GM23338 (cell line): ENCODE measurements at regions not wholly inside any gene's neighbourhood (a gene's known extent, or its start where the extent isn't known, plus 50 kb on each side); places are given as distances from the start of the nearest gene placed in this dataset.
A peak's percentile ranks its signal among the peaks of the same experiment; 100 is the strongest.

Source experiments
- ATAC-seq: fragments of 200-7000 bp; cut with Tn5 transposase; 3 replicates; pipeline ENCODE4 v1.9.1; 2020
- DNase-seq: peaks from one replicate; pipeline ENCODE4 v3.0.0-alpha.2; 2015; ENCODE audit warnings: low spot score
- H2AFZ ChIP-seq: fragments of 200-600 bp; sonication (generic); 2 replicates; pipeline ENCODE4 v1.8.0; 2016; ENCODE audit warnings: antibody characterized with exemption, mild to moderate bottlenecking, moderate library complexity
- H3F3A ChIP-seq: fragments of 200-600 bp; sonication (generic); replicated peaks from 2 replicates; pipeline ENCODE4 v1.8.0; 2017; ENCODE audit warnings: antibody characterized with exemption, mixed run types, low read depth
- H3K27ac ChIP-seq: fragments of 200-600 bp; sonication (generic); 2 replicates; pipeline ENCODE4 v1.6.1; 2016; ENCODE audit warnings: low read depth
- H3K27me3 ChIP-seq: fragments of 200-600 bp; sonication (generic); 2 replicates; pipeline ENCODE4 v1.8.0; 2016; ENCODE audit warnings: mild to moderate bottlenecking, mixed run types, moderate library complexity; ENCODE audit not compliant: insufficient read depth
- H3K36me3 ChIP-seq: fragments of 200-600 bp; sonication (generic); 2 replicates; pipeline ENCODE4 v1.8.0; 2016; ENCODE audit warnings: mild to moderate bottlenecking; ENCODE audit not compliant: insufficient read depth
- H3K4me1 ChIP-seq: fragments of 200-600 bp; sonication (generic); 2 replicates; pipeline ENCODE4 v1.8.0; 2016; ENCODE audit warnings: mild to moderate bottlenecking, moderate library complexity; ENCODE audit not compliant: insufficient read depth
- H3K4me2 ChIP-seq: fragments of 200-600 bp; sonication (generic); 2 replicates; pipeline ENCODE4 v1.7.1; 2017; ENCODE audit warnings: mixed run types
- H3K4me3 ChIP-seq: fragments of 200-600 bp; sonication (generic); 2 replicates; pipeline ENCODE4 v1.6.1; 2016; ENCODE audit warnings: mixed run types
- H3K79me2 ChIP-seq: fragments of 200-600 bp; sonication (generic); replicated peaks from 2 replicates; pipeline ENCODE4 v1.8.0; 2017; ENCODE audit warnings: mild to moderate bottlenecking; ENCODE audit not compliant: insufficient read depth
- H3K9me2 ChIP-seq: fragments of 200-600 bp; sonication (generic); 2 replicates; pipeline ENCODE4 v1.8.0; 2017; ENCODE audit not compliant: insufficient read depth
- H4K20me1 ChIP-seq: fragments of 200-600 bp; sonication (generic); replicated peaks from 2 replicates; pipeline ENCODE4 v1.8.0; 2017; ENCODE audit warnings: mild to moderate bottlenecking; ENCODE audit not compliant: insufficient read depth
- H3K27ac Mint-ChIP-seq: 2 replicates; pipeline ENCODE4 v1.8.0; 2020; ENCODE audit warnings: inconsistent platforms, mild to moderate bottlenecking, moderate library complexity, mixed read lengths
- H3K27me3 Mint-ChIP-seq: 3 replicates; pipeline ENCODE4 v1.8.0; 2022; ENCODE audit warnings: low read depth, mild to moderate bottlenecking, moderate library complexity, mixed read lengths, inconsistent platforms; ENCODE audit not compliant: insufficient read depth, poor library complexity
- H3K36me3 Mint-ChIP-seq: 3 replicates; pipeline ENCODE4 v1.8.0; 2021; ENCODE audit warnings: low read depth, mild to moderate bottlenecking, inconsistent platforms, moderate library complexity, mixed read lengths
- H3K4me1 Mint-ChIP-seq: 3 replicates; pipeline ENCODE4 v1.8.0; 2020; ENCODE audit warnings: mild to moderate bottlenecking, inconsistent platforms, mixed read lengths
- H3K4me3 Mint-ChIP-seq: 3 replicates; pipeline ENCODE4 v1.8.0; 2021; ENCODE audit warnings: moderate library complexity, mild to moderate bottlenecking, inconsistent platforms, mixed read lengths
- H3K9me3 Mint-ChIP-seq: 3 replicates; pipeline ENCODE4 v1.8.0; 2020; ENCODE audit warnings: moderate library complexity, mild to moderate bottlenecking, inconsistent platforms, mixed read lengths
- EZH2phosphoT487 ChIP-seq: fragments of 200-600 bp; sonication (generic); IDR thresholded peaks from one replicate; pipeline ENCODE4 v1.8.1; 2018; ENCODE audit warnings: antibody characterized with exemption; ENCODE audit not compliant: unreplicated experiment
- JUNB ChIP-seq: IDR thresholded peaks from one replicate; pipeline ENCODE4 v1.6.1; 2016; ENCODE audit warnings: antibody characterized with exemption; ENCODE audit not compliant: unreplicated experiment
- ZNF331 ChIP-seq: fragments of 250-450 bp; sonication (Bioruptor Pico); IDR thresholded peaks from 2 replicates; pipeline ENCODE4 v1.5.0; 2020; ENCODE audit warnings: low read depth, mild to moderate bottlenecking, moderate library complexity
- TF ChIP-seq, protein P1 (sequence below): fragments of 250-450 bp; sonication (Bioruptor Pico); IDR thresholded peaks from 2 replicates; pipeline ENCODE4 v1.5.0; 2020; ENCODE audit warnings: mild to moderate bottlenecking, moderate library complexity
- TF ChIP-seq, protein P2 (sequence below), 2 experiments: fragments of 200-600 bp in 1 of 2; sonication (generic) in 1 of 2; conservative IDR thresholded peaks; 2 replicates each; pipeline versions ENCODE4 v1.5.1 to v1.6.1; 2016 to 2017; ENCODE audit warnings: antibody characterized with exemption in 2 of 2, low read depth in 2 of 2, mild to moderate bottlenecking in 2 of 2, moderate library complexity in 1 of 2

DNA sequence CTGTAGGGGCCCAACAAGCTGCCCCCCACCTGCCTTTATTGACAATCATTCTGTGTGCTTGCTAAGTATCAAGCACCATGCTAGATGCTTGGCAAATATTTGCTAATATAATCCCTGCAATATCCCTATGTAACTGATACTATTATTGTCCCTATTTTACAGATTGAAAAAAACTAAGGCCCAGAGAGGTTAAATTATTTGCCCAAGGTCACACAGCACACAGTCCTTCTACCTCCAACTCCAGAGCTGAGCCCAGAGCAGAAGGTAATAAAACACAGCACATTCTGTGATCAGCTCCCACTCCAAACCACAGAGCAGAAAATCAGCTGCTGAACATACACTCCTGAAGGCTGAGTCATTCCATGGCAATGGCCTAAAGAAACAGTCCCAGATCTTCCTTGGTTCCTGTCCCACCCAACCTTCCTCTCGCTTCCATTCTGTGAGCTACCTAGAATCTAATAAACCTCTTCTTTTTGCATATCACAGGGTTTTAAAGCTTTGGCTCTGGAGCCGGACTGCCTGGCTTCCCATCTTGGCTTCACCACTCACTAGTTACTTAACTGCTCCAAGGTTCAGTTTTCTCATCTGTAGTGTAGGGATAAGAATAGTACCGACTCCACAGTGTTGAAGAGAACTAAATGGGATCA lies 66.7 kb upstream of the ADRA1B start (continued):
- TF ChIP-seq, protein P1, sequence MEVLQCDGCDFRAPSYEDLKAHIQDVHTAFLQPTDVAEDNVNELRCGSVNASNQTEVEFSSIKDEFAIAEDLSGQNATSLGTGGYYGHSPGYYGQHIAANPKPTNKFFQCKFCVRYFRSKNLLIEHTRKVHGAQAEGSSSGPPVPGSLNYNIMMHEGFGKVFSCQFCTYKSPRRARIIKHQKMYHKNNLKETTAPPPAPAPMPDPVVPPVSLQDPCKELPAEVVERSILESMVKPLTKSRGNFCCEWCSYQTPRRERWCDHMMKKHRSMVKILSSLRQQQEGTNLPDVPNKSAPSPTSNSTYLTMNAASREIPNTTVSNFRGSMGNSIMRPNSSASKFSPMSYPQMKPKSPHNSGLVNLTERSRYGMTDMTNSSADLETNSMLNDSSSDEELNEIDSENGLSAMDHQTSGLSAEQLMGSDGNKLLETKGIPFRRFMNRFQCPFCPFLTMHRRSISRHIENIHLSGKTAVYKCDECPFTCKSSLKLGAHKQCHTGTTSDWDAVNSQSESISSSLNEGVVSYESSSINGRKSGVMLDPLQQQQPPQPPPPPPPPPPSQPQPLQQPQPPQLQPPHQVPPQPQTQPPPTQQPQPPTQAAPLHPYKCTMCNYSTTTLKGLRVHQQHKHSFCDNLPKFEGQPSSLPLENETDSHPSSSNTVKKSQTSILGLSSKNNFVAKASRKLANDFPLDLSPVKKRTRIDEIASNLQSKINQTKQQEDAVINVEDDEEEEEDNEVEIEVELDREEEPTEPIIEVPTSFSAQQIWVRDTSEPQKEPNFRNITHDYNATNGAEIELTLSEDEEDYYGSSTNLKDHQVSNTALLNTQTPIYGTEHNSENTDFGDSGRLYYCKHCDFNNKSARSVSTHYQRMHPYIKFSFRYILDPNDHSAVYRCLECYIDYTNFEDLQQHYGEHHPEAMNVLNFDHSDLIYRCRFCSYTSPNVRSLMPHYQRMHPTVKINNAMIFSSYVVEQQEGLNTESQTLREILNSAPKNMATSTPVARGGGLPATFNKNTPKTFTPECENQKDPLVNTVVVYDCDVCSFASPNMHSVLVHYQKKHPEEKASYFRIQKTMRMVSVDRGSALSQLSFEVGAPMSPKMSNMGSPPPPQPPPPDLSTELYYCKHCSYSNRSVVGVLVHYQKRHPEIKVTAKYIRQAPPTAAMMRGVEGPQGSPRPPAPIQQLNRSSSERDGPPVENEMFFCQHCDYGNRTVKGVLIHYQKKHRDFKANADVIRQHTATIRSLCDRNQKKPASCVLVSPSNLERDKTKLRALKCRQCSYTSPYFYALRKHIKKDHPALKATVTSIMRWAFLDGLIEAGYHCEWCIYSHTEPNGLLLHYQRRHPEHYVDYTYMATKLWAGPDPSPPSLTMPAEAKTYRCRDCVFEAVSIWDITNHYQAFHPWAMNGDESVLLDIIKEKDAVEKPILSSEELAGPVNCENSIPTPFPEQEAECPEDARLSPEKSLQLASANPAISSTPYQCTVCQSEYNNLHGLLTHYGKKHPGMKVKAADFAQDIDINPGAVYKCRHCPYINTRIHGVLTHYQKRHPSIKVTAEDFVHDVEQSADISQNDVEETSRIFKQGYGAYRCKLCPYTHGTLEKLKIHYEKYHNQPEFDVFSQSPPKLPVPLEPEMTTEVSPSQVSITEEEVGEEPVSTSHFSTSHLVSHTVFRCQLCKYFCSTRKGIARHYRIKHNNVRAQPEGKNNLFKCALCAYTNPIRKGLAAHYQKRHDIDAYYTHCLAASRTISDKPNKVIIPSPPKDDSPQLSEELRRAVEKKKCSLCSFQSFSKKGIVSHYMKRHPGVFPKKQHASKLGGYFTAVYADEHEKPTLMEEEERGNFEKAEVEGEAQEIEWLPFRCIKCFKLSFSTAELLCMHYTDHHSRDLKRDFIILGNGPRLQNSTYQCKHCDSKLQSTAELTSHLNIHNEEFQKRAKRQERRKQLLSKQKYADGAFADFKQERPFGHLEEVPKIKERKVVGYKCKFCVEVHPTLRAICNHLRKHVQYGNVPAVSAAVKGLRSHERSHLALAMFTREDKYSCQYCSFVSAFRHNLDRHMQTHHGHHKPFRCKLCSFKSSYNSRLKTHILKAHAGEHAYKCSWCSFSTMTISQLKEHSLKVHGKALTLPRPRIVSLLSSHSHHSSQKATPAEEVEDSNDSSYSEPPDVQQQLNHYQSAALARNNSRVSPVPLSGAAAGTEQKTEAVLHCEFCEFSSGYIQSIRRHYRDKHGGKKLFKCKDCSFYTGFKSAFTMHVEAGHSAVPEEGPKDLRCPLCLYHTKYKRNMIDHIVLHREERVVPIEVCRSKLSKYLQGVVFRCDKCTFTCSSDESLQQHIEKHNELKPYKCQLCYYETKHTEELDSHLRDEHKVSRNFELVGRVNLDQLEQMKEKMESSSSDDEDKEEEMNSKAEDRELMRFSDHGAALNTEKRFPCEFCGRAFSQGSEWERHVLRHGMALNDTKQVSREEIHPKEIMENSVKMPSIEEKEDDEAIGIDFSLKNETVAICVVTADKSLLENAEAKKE = no peak
- no peak for TF ChIP-seq EZH2phosphoT487
- TF ChIP-seq, protein P2, sequence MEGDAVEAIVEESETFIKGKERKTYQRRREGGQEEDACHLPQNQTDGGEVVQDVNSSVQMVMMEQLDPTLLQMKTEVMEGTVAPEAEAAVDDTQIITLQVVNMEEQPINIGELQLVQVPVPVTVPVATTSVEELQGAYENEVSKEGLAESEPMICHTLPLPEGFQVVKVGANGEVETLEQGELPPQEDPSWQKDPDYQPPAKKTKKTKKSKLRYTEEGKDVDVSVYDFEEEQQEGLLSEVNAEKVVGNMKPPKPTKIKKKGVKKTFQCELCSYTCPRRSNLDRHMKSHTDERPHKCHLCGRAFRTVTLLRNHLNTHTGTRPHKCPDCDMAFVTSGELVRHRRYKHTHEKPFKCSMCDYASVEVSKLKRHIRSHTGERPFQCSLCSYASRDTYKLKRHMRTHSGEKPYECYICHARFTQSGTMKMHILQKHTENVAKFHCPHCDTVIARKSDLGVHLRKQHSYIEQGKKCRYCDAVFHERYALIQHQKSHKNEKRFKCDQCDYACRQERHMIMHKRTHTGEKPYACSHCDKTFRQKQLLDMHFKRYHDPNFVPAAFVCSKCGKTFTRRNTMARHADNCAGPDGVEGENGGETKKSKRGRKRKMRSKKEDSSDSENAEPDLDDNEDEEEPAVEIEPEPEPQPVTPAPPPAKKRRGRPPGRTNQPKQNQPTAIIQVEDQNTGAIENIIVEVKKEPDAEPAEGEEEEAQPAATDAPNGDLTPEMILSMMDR (conservative IDR thresholded peaks at IDR 0.05; ENCODE audit: low read depth in 2 of 2) = no peak

DNA sequence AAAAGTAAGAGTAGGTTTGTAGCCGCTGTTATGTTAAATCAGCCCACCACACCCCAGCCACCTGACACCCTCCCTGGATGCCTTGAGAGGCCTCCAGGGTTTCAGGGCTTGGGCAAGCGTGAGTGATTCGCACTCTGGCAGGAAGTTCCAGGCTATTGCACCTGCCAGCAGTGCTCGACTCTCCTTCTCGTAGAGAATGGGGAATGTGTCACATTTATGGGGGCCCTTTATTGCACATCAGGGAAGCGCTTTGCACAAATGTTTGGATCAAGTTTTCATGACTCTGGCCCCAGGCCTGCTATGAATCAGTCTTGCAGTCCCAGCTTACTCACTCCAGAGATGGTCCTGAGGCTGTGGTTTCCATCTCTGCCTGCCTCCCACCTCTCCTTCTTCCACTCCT lies 66.1 kb upstream of the ADRA1B start:
- Histone ChIP-seq H3K79me2 (no peaks in the 10 kb centered on the region), H2AFZ (no peak overlapping the region), H3F3A (no peaks in the 10 kb centered on the region), H3K4me3 (no peak overlapping the region), H3K36me3 (no peaks in the 10 kb centered on the region), H3K4me2 (no peak overlapping the region), H3K4me1 (no peaks in the 10 kb centered on the region), H3K27ac (no peak overlapping the region), H4K20me1 (no peaks in the 10 kb centered on the region), H3K9me2 (no peaks in the 10 kb centered on the region), H3K27me3 (no peaks in the 10 kb centered on the region)
- H3K9me3 Mint-ChIP-seq = peaks cover 6% of the 10 kb centered on the region; the same call in 1 of the 3 replicates
- H3K4me3 Mint-ChIP-seq = no peak overlapping the region
- 0 out of 3 replicates have a peak, but pooled peaks cover 4% of the 10 kb centered on the region for H3K4me1 Mint-ChIP-seq
- peak; percentile 27 for DNase-seq
- peaks cover 2% of the 10 kb centered on the region for H3K27me3 Mint-ChIP-seq
- peak; percentile 34; the same call in 1 of the 3 replicates for ATAC-seq
- no peaks in the 10 kb centered on the region for H3K36me3 Mint-ChIP-seq
- H3K27ac Mint-ChIP-seq = no peak overlapping the region
- TF ChIP-seq JUNB (no peak), ZNF331 (CRISPR knock-in tag) (no peak)
- TF ChIP-seq, protein P1 = no peak
